GM23338 (cell line): ENCODE measurements at regions not wholly inside any gene's neighbourhood (a gene's known extent, or its start where the extent isn't known, plus 50 kb on each side); places are given as distances from the start of the nearest gene placed in this dataset.

Experiments used
- ATAC-seq: fragments of 200-7000 bp; cut with Tn5 transposase; 3 replicates; pipeline ENCODE4 v1.9.1; 2020
- DNase-seq: peaks from one replicate; pipeline ENCODE4 v3.0.0-alpha.2; 2015; ENCODE audit warnings: low spot score
- H2AFZ ChIP-seq: fragments of 200-600 bp; sonication (generic); 2 replicates; pipeline ENCODE4 v1.8.0; 2016; ENCODE audit warnings: antibody characterized with exemption, mild to moderate bottlenecking, moderate library complexity
- H3F3A ChIP-seq: fragments of 200-600 bp; sonication (generic); replicated peaks from 2 replicates; pipeline ENCODE4 v1.8.0; 2017; ENCODE audit warnings: antibody characterized with exemption, mixed run types, low read depth
- H3K27ac ChIP-seq: fragments of 200-600 bp; sonication (generic); 2 replicates; pipeline ENCODE4 v1.6.1; 2016; ENCODE audit warnings: low read depth
- H3K27me3 ChIP-seq: fragments of 200-600 bp; sonication (generic); 2 replicates; pipeline ENCODE4 v1.8.0; 2016; ENCODE audit warnings: mild to moderate bottlenecking, mixed run types, moderate library complexity; ENCODE audit not compliant: insufficient read depth
- H3K36me3 ChIP-seq: fragments of 200-600 bp; sonication (generic); 2 replicates; pipeline ENCODE4 v1.8.0; 2016; ENCODE audit warnings: mild to moderate bottlenecking; ENCODE audit not compliant: insufficient read depth
- H3K4me1 ChIP-seq: fragments of 200-600 bp; sonication (generic); 2 replicates; pipeline ENCODE4 v1.8.0; 2016; ENCODE audit warnings: mild to moderate bottlenecking, moderate library complexity; ENCODE audit not compliant: insufficient read depth
- H3K4me2 ChIP-seq: fragments of 200-600 bp; sonication (generic); 2 replicates; pipeline ENCODE4 v1.7.1; 2017; ENCODE audit warnings: mixed run types
- H3K4me3 ChIP-seq: fragments of 200-600 bp; sonication (generic); 2 replicates; pipeline ENCODE4 v1.6.1; 2016; ENCODE audit warnings: mixed run types
- H3K79me2 ChIP-seq: fragments of 200-600 bp; sonication (generic); replicated peaks from 2 replicates; pipeline ENCODE4 v1.8.0; 2017; ENCODE audit warnings: mild to moderate bottlenecking; ENCODE audit not compliant: insufficient read depth
- H3K9me2 ChIP-seq: fragments of 200-600 bp; sonication (generic); 2 replicates; pipeline ENCODE4 v1.8.0; 2017; ENCODE audit not compliant: insufficient read depth
- H4K20me1 ChIP-seq: fragments of 200-600 bp; sonication (generic); replicated peaks from 2 replicates; pipeline ENCODE4 v1.8.0; 2017; ENCODE audit warnings: mild to moderate bottlenecking; ENCODE audit not compliant: insufficient read depth
- H3K27ac Mint-ChIP-seq: 2 replicates; pipeline ENCODE4 v1.8.0; 2020; ENCODE audit warnings: inconsistent platforms, mild to moderate bottlenecking, moderate library complexity, mixed read lengths
- H3K27me3 Mint-ChIP-seq: 3 replicates; pipeline ENCODE4 v1.8.0; 2022; ENCODE audit warnings: low read depth, mild to moderate bottlenecking, moderate library complexity, mixed read lengths, inconsistent platforms; ENCODE audit not compliant: insufficient read depth, poor library complexity
- H3K36me3 Mint-ChIP-seq: 3 replicates; pipeline ENCODE4 v1.8.0; 2021; ENCODE audit warnings: low read depth, mild to moderate bottlenecking, inconsistent platforms, moderate library complexity, mixed read lengths
- H3K4me1 Mint-ChIP-seq: 3 replicates; pipeline ENCODE4 v1.8.0; 2020; ENCODE audit warnings: mild to moderate bottlenecking, inconsistent platforms, mixed read lengths
- H3K4me3 Mint-ChIP-seq: 3 replicates; pipeline ENCODE4 v1.8.0; 2021; ENCODE audit warnings: moderate library complexity, mild to moderate bottlenecking, inconsistent platforms, mixed read lengths
- H3K9me3 Mint-ChIP-seq: 3 replicates; pipeline ENCODE4 v1.8.0; 2020; ENCODE audit warnings: moderate library complexity, mild to moderate bottlenecking, inconsistent platforms, mixed read lengths
- CREB1 ChIP-seq: fragments of 250-450 bp; sonication (Bioruptor Pico); IDR thresholded peaks from 2 replicates; pipeline ENCODE4 v1.5.0; 2020; ENCODE audit warnings: low read depth, mild to moderate bottlenecking, moderate library complexity
- CTCF ChIP-seq, 2 experiments: fragments of 200-600 bp in 1 of 2; sonication (generic) in 1 of 2; conservative IDR thresholded peaks; 2 replicates each; pipeline versions ENCODE4 v1.5.1 to v1.6.1; 2016 to 2017; ENCODE audit warnings: antibody characterized with exemption in 2 of 2, low read depth in 2 of 2, mild to moderate bottlenecking in 2 of 2, moderate library complexity in 1 of 2
- ETS1 ChIP-seq: IDR thresholded peaks from 2 replicates; pipeline ENCODE4 v1.6.1; 2016; ENCODE audit warnings: antibody characterized with exemption
- EZH2 ChIP-seq: fragments of 200-600 bp; sonication (generic); IDR thresholded peaks from one replicate; pipeline ENCODE4 v1.8.0; 2017; ENCODE audit warnings: antibody characterized with exemption, mild to moderate bottlenecking, low read depth; ENCODE audit not compliant: unreplicated experiment
- EZH2phosphoT487 ChIP-seq: fragments of 200-600 bp; sonication (generic); IDR thresholded peaks from one replicate; pipeline ENCODE4 v1.8.1; 2018; ENCODE audit warnings: antibody characterized with exemption; ENCODE audit not compliant: unreplicated experiment
- JUNB ChIP-seq: IDR thresholded peaks from one replicate; pipeline ENCODE4 v1.6.1; 2016; ENCODE audit warnings: antibody characterized with exemption; ENCODE audit not compliant: unreplicated experiment
- NANOG ChIP-seq: IDR thresholded peaks from 2 replicates; pipeline ENCODE4 v1.6.1; 2016; ENCODE audit warnings: antibody characterized with exemption, borderline replicate concordance
- POLR2AphosphoS5 ChIP-seq: IDR thresholded peaks from 2 replicates; pipeline ENCODE4 v1.6.1; 2016; ENCODE audit warnings: antibody characterized with exemption, low read depth
- REST ChIP-seq: IDR thresholded peaks from one replicate; pipeline ENCODE4 v1.6.1; 2018; ENCODE audit warnings: antibody characterized with exemption; ENCODE audit not compliant: unreplicated experiment
- STAT1 ChIP-seq: IDR thresholded peaks from one replicate; pipeline ENCODE4 v1.6.1; 2016; ENCODE audit warnings: antibody characterized with exemption; ENCODE audit not compliant: unreplicated experiment
- ZNF114 ChIP-seq: fragments of 250-450 bp; sonication (Bioruptor Pico); IDR thresholded peaks from 2 replicates; pipeline ENCODE4 v1.5.0; 2020; ENCODE audit warnings: mild to moderate bottlenecking, moderate library complexity
- ZNF331 ChIP-seq: fragments of 250-450 bp; sonication (Bioruptor Pico); IDR thresholded peaks from 2 replicates; pipeline ENCODE4 v1.5.0; 2020; ENCODE audit warnings: low read depth, mild to moderate bottlenecking, moderate library complexity

- TF ChIP-seq CTCF (conservative IDR thresholded peaks at IDR 0.05; ENCODE audit: low read depth in 2 of 2) (no peak), ZNF114 (CRISPR knock-in tag) (no peak), EZH2phosphoT487 (no peak), CREB1 (no peak), REST (no peak), ZNF331 (CRISPR knock-in tag) (no peak), JUNB (no peak), ETS1 (no peak), EZH2 (no peak), STAT1 (no peak)
These were observed 484.3 kb upstream of the ROBO1 start (continued) for GRCh38 chr3:80252113-80252512.

- H3K27ac Mint-ChIP-seq: no peak overlapping the region
These were observed 480.0 kb upstream of the ROBO1 start for GRCh38 chr3:80247766-80248165.

More at GRCh38 chr3:80247766-80248165, 480.0 kb upstream of the ROBO1 start:
- DNase-seq: no peak
- peaks cover 5% of the 10 kb centered on the region; the same call in 1 of the 3 replicates for H3K36me3 Mint-ChIP-seq
- Histone ChIP-seq H3K4me3 (no peak overlapping the region), H3F3A (no peaks in the 10 kb centered on the region), H2AFZ (no peak overlapping the region), H3K36me3 (no peaks in the 10 kb centered on the region), H3K9me2 (no peaks in the 10 kb centered on the region), H3K79me2 (no peaks in the 10 kb centered on the region), H3K27ac (no peak overlapping the region), H3K27me3 (no peaks in the 10 kb centered on the region), H3K4me1 (no peaks in the 10 kb centered on the region), H3K4me2 (no peak overlapping the region), H4K20me1 (no peaks in the 10 kb centered on the region)
- peaks cover 9% of the 10 kb centered on the region for H3K9me3 Mint-ChIP-seq
- no peak overlapping the region for H3K4me3 Mint-ChIP-seq
- no peaks in the 10 kb centered on the region for H3K27me3 Mint-ChIP-seq
- TF ChIP-seq NANOG: no peak
- no peak for TF ChIP-seq JUNB
- no peak for TF ChIP-seq POLR2AphosphoS5
- no peak for TF ChIP-seq EZH2
- ATAC-seq: no peak
- no peaks in the 10 kb centered on the region for H3K4me1 Mint-ChIP-seq
